IPS DF 4.7 (cell line): ENCODE measurements at regions not wholly inside any gene's neighbourhood (a gene's known extent, or its start where the extent isn't known, plus 50 kb on each side); places are given as distances from the start of the nearest gene placed in this dataset.
"Not testable (repeated sequence)": the region's sequence is repeated elsewhere in the genome, so short reads cannot be mapped to it uniquely, and the experiment has no call there.

Experiments used
- DNase-seq: peaks from one replicate; pipeline ENCODE4 v3.0.0-alpha.2; 2013; ENCODE audit warnings: low spot score; ENCODE audit errors: extremely low read depth

DNA sequence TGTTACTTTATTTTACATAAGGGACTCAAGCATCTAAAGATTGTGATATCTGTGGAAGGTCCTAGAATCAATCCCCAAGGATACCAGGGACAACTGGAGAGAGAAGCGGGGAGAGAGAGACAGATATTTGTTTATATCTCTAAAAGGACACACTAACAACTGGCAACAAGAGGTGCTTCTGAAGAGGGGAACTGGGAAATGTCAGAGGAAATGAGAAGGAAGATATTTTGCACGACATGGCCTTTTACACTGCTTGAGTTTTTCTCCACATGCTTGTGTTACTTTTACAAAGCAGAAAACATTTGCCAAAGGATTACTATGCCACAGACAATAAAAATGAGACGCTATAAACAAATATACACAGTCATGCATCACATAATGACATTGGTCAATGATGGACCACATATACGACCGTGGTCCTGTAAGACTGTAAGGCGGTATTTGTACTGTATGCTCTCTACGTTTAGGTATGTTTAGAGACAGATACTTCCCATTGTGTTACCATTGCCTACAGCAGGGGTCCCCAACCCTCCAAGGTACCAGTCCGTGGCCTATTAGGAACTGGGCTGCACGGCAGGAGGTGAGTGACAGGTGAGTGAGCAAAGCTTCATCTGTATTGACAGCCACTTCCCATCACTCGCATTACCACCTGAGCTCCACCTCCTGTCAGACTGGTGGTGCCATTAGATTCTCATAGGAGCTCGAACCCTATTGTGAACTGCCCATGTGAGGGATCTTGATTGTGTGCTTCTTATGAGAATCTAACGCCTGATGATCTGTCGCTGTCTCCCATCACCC, 64.6 kb upstream of the PTPN1 start:
- no peak for DNase-seq

DNA sequence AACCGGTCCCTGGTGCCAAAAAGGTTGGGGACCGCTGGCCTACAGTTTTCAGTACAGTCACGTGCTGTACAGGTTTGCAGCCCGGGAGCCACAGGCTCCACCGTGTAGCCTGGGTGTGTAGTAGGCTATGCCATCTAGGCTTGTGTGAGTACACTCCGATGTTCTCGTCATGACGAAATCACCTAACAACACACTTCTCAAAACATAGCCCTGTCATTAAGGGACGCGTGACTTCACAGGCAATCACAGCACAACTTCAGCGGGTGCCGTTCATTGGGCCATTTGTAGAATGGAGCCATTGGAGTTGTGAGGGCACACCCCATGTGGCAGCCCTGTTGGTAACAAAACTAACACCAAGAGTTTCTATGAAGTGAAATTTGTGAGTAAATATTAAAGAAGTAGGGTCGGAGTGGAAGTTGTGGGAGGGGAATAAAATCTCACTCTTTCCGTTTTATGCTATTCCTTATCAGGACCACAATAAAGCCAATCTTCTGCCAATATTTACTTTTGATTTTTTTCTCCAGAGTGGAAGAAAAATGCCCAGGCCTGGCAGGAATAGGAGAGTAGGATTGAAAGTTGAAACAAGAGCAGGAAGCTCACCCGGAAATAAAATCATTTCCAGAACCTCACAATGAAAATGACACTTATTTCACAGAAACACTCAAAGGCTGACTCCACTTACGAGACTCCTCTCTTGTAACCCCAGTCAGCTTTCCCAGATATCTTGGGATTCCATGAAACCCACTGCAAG, 63.7 kb upstream of the PTPN1 start:
- DNase-seq = no peak

DNA sequence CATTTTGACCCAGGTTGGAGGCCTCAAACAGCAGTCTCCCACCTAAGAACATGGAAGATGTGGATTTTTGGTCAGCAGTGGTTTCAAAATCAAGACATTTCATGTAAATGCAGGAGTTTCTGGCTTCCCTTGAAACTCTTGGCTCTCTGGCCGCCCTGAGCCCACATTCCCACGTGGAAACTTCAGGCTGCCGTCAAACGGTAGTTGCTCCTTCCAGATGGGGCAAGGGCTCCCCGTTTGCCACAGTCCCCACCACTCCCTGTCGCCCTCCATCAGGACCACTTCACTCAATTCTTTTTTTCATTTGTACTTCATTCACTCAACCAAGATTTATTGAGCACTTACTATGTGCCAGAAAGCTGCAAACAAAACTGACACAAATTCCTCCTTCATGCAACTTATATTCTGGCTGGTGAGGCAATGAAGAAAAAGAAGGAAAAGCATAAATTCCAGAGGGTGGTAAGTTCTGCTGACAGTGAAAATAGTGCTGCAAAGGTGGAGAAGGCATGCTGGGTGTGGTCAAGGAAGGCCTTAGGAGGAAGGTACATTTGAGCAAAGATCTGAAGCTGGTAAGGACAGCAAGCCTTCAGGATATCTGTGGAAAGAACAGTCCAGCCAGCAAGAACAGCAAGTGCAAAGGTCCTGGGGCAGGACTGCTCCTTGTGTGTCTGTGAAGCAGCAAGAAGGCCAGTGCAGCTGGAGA, 62.9 kb upstream of the PTPN1 start:
- DNase-seq = no peak

DNA sequence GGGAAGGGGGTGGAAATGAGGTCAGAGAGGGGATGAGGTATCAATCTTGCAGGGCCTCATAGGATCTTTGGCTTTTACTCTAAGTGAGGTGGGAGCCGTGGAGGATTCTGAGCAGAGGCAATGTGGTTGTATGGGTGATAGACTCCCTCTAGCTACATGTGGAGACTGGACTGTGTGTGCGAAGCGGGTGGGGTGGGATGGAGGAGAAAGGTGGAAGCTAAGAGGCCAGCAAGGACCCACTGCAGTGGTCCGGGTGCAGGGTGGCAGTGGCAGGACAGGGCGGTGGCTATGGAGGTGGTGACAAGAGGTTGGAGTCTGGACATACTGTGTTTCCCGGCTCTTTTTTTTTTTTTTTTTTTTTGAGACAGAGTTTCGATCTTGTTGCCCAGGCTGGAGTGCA, 62.4 kb upstream of the PTPN1 start:
- DNase-seq = no peak

DNA sequence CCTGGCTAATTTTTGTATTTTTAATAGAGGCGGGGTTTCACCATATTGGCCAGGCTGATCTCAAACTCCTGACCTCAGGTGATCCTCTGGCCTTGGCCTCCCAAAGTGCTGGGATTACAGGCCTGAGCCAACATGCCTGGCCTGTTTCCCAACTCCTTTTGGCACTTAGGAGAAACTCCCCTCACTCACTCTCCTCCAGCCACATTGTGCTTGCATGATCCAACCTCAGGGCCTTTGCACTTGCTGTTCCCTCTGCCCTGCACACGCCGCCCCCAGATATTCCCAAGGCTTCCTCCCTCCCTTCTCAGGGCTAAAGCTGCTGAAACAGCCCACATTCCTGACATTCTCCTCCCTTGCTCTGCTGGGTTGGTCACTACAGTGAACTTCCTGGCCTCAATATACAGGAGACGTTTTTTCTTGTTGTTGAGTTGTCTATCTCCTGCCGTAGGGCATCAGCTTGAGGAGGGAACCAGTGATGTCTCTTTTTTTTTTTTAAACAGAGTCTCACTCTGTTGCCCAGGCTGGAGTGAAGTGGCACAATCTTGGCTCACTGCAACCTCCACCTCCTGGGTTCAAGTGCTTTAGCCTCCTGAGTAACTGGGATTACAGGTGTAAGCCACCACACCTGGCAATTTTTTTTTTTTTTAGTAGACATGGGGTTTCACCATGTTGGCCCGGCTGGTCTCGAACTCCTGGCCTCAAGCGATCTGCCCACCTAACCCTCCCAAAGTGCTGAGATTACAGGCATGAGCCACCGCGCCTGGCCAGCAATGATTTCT, 61.4 kb upstream of the PTPN1 start:
- not testable (repeated sequence) for DNase-seq

DNA sequence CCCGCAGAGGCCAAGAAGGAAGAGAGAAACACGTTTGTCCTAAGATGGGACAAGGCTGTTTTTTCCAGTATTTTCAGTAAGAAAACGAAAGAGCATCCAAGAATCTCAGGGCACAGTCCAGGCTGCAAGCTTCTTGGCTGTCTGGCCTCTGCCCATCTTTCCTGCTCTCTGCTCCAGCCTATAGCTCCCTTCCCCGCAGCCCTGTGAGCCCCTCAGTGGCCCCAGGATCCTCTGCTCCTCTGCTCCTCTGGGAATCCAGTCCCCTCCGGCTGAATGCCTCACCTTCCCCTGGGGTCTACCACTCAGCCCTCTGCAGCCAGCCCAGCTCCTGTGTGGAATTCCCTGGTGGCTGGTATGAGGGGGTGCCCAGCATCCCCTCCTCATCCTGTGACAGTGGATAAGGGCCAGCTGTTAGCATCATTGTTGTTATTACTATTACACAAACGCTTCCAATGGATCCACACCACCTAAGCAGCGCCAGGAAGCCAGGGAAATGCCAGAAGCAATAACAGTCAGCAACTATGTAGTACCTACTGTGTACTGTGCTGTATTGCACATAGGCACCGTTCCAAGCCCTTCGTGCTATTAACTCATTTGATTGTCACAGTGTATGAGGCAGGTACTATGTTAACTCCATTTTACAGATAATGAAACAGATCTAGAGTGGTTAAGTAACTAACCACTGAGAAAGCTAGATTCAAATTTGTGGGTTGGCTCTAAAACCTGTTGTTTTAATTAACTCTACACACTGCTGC, 60.3 kb upstream of the PTPN1 start:
- DNase-seq = no peak

DNA sequence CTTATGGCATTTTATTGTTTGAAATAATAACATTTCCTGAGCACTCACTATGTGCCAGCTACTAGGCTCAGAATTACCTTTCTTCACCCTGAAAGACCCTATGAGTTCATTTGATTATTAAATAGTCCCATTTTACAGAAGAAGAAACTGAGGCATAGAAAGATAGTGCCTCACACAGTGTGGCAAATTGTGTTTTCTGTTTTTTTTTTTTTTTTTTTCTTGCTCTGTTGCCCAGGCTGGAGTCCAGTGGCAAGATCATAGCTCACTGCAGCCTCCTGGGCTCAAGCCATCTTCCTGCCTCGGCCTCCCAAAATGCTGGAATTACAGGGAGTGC, 59.7 kb upstream of the PTPN1 start:
- no peak for DNase-seq

DNA sequence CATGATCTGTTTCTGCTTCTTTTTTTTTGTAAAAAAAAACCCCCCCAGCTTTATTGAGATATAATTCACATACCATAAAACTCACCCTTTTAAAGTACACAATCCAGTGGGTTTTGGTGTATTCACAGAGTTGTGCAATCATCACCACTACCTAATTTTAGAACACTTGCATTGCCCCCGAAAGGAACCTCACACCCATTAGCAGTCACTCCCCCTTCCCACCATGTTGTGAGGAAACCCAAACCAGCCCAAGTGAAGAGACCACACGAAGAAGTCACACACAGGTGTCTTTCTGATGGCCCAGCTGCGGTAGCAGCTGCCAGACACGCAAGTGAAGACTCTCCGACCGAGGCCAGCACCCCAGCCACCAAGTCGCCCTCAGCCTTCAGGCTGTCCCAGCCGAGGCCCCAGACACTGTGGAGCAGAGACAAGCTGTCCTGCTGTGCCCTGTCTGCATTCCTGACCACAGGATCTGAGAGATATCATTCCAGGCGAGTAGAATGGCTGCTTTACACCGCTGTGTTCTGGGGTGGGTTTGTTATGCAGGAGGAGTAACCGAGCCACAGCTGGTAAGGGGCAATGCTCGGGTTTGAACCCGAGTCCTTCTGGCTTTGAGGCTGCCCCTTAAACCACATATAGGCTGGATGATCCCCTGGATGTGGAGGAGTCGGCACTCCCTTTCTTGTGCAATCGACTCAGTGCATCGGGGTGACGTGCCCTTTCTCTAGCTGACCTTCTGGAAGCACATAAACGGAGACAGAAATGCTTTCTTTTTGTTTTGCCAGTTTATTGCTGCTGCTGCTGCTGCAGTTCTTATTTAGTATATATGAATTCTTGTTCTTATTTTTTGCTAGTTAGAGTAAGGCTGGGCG, 59.1 kb upstream of the PTPN1 start:
- DNase-seq = no peak

DNA sequence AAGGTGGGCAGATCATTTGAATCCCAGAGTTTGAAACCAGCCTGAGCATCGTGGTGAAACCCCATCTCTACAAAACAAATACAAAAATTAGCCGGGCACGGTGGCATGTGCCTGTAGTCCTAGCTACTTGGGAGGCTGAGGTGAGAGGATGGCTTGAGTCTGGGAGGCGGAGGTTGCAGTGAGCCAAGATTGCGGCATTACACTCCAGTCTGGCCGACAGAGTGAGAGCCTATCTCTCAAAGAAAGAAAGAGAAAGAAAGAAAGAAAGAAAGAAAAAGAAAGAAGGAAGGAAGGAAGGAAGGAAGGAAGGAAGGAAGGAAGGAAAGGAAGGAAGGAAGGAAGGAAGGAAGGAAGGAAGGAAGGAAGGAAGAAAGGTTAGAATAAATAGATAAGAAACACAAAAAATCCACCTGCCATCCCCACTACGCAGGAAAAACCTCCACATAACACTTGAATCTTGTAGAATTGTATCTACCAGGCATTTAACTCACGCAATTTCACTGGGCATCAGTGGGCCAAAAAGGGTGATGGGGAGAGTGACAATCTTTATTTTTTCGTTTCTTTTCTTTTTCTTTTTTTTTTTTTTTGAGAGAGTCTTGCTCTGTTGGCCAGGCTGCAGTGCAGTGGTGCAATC, 58.3 kb upstream of the PTPN1 start:
- DNase-seq = not testable (repeated sequence)

DNA sequence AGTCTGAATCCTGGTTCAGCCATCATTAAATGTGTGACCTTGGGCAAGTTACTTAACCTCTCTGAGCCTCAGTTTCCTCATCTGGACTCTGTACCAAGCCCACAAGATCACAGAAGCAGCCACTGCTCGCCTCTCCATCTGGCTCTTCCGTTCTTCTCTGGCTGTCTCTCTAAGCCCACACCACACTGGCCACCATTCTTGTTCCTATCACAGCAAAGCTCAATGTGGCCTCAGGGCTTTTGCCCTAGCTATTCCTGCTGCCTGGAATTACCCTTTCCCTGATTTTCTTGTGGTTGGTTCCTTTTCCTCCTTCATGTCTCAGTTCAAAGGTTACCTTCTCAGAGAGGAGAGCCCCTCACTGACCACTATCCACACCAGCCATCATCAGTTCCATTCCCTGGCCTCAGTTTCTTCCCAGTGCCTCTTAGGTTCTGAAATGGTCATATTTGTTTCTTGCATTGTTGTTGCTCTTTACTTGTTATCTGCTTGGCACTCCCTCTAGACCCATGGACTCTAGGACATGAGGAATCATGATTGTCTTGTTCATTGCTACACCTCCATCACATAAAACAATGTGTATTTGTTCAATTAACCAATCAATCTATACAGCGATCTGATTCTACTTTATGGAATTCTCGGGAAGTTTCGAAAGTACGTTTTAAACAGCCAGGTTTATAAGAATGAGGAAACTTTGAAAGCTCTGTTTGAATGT, 56.5 kb upstream of the PTPN1 start:
- no peak for DNase-seq

DNA sequence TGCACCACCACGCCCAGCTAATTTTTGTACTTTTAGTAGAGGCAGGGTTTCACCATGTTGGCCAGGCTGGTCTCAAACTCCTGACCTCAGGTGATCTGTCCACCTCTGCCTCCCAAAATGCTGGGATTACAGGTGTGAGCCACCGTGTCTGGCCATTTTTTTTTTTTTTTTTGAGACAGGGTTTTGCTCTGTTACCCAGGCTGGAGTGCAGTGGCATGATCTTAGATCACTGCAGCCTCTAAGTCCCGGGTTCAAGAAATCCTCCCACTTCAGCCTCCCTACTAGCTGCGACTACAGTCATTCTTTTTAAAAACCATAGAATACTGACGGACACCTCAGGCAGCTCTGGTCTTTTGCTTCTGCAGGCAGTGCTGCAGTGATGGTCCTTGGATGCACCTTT, 54.9 kb upstream of the PTPN1 start:
- DNase-seq = not testable (repeated sequence)

DNA sequence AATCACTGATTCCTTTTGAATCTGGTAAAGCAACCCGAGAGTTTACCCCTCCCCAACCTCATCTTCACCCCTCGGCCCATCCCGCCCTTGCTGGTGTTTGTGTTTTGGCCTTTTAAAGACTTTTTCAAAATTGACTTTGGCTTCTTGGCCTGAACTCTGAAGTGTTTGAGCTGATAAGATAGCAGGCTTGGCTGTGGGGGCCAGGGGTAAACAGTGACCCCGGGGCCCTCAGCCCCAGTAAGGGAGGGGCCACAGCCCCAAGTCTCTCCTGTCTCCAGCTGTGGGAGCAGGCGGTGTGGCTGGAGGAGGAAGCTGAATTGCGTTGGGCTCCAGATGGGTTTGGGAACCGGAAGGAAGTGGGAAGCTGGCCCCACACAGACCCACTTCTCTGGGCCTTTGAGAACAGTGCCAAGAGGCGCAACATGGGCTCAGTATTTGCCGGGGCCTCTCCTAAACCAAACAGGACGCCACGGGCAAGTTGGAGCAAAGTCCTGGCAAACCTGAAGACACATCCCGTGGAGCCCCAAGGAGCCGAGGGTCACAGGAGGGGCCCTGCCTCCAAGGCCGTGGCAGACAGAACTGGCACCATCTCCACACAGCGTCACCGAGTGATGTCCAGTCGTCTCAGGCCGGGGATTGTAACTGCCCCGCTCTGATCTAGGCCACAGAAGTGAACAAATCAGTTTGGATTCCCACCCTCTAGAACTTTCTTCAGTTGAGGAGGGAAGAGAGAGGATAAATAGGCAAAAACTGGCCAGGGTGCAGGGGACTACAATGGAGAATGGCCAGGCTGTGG, 54.3 kb upstream of the PTPN1 start:
- no peak for DNase-seq

DNA sequence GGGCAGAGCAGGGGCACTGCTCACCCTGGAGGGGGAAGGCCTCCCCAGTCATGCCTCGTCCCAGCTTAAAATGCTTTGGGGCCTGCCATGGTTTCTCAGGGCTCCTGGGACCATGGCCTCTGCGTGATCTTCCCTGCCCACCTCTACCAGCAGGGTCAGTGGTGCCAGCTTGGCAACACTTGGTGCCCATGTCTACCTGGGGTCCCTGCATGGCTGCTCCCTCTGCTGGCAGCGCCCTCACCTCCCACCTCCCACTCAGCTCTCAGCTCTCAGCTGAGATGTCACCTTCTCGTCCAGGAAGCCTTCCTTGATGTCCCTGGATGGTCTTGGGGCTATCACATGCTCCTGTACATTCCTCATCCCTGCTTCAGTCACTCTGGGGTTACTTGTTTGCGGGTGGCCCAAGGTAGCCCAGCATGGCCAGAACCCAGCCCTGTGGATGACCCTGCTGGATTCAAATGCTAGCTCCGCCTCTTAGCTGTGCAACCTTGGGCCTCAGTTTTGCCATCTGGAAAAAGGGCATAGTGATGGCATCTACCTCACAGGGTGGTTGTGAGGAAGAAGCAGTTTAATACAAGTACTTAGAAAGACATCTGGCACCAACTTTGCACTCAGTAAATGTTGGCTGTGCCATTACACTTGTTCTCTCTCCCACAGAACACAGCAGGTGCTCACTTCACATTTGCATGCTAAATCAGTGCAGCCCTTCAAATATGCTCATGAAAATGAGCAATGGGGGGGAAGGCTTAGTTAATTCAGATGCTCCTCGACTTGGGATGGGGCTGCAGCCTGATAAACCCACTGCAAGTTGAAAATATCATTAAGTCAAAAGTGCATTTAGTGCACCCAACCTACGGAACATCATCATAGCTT, 53.5 kb upstream of the PTPN1 start:
- DNase-seq = no peak

DNA sequence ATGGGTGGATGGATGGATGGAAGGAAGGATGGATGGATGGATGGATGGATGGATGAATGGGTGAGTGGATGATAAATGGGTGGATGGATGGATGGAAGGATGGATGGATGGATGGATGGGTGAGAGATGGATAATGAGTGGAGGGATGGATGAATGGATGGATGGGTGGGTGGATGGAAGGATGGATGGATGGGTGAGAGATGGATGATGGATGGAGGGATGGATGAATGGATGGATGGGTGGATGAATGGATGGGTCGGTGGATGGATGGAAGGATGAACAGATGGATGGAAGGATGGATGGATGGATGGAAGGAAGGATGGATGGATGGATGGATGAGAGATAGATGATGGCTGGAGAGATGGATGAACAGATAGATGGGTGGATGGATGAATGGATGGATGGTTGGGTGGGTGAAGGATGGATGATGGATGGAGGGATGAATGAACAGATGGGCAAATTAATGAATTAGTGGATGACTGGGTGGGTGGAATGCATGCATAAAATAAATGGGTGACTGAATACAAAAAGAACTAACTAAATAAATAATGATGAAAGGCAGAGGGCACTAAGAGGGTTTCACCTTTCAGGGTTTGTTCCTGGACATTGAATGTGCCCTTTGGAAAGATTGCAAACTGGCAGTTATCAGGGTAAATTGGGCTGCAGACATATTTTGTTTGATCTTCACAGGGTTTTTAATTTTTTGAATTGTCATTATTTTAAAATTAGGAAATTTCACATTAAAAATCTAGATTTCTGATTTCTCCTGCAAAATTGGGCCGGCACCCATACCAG, 50.9 kb upstream of the PTPN1 start:
- DNase-seq = no peak

DNA sequence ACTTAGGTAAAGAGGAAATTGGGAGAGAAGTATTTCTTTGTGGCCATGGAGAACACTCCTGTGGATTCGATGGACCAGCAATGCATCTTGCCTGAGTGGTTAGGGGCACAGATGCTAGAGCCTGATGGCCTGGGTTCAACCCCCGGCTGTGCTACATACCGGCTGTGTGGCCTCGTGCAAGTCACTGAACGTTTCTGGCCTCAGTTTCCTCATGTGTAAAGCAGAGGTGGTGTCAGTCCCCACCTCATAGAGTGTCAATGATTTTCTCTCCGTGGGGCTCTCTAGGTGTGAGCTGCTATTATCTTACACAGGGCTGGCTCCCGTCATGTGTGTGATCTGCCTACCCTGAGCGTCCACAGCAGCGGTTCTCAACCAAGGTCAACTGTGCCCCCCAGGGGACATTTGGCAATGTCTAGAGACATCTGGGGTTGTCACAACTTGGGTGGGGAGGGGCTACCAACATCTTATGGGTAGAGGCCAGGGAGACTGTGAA, 50.0 kb upstream of the PTPN1 start:
- DNase-seq = no peak
